ENCODE measurements at regions not wholly inside any gene's neighbourhood (a gene's known extent, or its start where the extent isn't known, plus 50 kb on each side); places are given as distances from the start of the nearest gene placed in this dataset.

GRCh38 chr7:17021205-17021604 lies 139.4 kb upstream of the AGR3 start (continued):
- TF ChIP-seq, protein P1, sequence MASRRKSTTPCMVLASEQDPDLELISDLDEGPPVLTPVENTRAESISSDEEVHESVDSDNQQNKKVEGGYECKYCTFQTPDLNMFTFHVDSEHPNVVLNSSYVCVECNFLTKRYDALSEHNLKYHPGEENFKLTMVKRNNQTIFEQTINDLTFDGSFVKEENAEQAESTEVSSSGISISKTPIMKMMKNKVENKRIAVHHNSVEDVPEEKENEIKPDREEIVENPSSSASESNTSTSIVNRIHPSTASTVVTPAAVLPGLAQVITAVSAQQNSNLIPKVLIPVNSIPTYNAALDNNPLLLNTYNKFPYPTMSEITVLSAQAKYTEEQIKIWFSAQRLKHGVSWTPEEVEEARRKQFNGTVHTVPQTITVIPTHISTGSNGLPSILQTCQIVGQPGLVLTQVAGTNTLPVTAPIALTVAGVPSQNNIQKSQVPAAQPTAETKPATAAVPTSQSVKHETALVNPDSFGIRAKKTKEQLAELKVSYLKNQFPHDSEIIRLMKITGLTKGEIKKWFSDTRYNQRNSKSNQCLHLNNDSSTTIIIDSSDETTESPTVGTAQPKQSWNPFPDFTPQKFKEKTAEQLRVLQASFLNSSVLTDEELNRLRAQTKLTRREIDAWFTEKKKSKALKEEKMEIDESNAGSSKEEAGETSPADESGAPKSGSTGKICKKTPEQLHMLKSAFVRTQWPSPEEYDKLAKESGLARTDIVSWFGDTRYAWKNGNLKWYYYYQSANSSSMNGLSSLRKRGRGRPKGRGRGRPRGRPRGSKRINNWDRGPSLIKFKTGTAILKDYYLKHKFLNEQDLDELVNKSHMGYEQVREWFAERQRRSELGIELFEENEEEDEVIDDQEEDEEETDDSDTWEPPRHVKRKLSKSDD (CRISPR knock-in tag; IDR thresholded peaks at IDR 0.05; ENCODE audit: low read depth), result 0 out of 2 replicates have a peak, but pooled peaks have one; percentile 47
- TF ChIP-seq YEATS4 (CRISPR knock-in tag; IDR thresholded peaks at IDR 0.05; ENCODE audit: borderline replicate concordance), result peak; percentile 40; the same call in 1 of the 2 replicates
- TF ChIP-seq, protein P2, sequence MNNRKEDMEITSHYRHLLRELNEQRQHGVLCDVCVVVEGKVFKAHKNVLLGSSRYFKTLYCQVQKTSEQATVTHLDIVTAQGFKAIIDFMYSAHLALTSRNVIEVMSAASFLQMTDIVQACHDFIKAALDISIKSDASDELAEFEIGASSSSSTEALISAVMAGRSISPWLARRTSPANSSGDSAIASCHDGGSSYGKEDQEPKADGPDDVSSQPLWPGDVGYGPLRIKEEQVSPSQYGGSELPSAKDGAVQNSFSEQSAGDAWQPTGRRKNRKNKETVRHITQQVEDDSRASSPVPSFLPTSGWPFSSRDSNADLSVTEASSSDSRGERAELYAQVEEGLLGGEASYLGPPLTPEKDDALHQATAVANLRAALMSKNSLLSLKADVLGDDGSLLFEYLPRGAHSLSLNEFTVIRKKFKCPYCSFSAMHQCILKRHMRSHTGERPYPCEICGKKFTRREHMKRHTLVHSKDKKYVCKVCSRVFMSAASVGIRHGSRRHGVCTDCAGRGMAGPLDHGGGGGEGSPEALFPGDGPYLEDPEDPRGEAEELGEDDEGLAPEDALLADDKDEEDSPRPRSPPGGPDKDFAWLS (CRISPR knock-in tag; IDR thresholded peaks at IDR 0.05; ENCODE audit: borderline replicate concordance), result no peak
- peak; percentile 58; the same call in 1 of the 2 replicates for TF ChIP-seq KAT8 (CRISPR knock-in tag; IDR thresholded peaks at IDR 0.05)
- TF ChIP-seq TBL1XR1 (IDR thresholded peaks at IDR 0.05; ENCODE audit: borderline replicate concordance, low read length, partially characterized antibody), result peak; percentile 91
- TF ChIP-seq ZNF296 (CRISPR knock-in tag; conservative IDR thresholded peaks at IDR 0.05), result no peak
- no peak for TF ChIP-seq NFATC3 (CRISPR knock-in tag; IDR thresholded peaks at IDR 0.05)
- TF ChIP-seq ZBED4 (CRISPR knock-in tag; IDR thresholded peaks at IDR 0.05; ENCODE audit: borderline replicate concordance), result 0 out of 2 replicates have a peak, but pooled peaks have one; percentile 50
- TF ChIP-seq ZNF274 (CRISPR knock-in tag; IDR thresholded peaks at IDR 0.05), result no peak
- TF ChIP-seq, protein P3, sequence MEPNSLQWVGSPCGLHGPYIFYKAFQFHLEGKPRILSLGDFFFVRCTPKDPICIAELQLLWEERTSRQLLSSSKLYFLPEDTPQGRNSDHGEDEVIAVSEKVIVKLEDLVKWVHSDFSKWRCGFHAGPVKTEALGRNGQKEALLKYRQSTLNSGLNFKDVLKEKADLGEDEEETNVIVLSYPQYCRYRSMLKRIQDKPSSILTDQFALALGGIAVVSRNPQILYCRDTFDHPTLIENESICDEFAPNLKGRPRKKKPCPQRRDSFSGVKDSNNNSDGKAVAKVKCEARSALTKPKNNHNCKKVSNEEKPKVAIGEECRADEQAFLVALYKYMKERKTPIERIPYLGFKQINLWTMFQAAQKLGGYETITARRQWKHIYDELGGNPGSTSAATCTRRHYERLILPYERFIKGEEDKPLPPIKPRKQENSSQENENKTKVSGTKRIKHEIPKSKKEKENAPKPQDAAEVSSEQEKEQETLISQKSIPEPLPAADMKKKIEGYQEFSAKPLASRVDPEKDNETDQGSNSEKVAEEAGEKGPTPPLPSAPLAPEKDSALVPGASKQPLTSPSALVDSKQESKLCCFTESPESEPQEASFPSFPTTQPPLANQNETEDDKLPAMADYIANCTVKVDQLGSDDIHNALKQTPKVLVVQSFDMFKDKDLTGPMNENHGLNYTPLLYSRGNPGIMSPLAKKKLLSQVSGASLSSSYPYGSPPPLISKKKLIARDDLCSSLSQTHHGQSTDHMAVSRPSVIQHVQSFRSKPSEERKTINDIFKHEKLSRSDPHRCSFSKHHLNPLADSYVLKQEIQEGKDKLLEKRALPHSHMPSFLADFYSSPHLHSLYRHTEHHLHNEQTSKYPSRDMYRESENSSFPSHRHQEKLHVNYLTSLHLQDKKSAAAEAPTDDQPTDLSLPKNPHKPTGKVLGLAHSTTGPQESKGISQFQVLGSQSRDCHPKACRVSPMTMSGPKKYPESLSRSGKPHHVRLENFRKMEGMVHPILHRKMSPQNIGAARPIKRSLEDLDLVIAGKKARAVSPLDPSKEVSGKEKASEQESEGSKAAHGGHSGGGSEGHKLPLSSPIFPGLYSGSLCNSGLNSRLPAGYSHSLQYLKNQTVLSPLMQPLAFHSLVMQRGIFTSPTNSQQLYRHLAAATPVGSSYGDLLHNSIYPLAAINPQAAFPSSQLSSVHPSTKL (CRISPR knock-in tag; IDR thresholded peaks at IDR 0.05), result peak; percentile 99
- no peak for TF ChIP-seq DZIP1 (CRISPR knock-in tag; IDR thresholded peaks at IDR 0.05)
- peak; percentile 96 for TF ChIP-seq NFKBIZ (CRISPR knock-in tag; IDR thresholded peaks at IDR 0.05)
- TF ChIP-seq FOXA3 (CRISPR knock-in tag; IDR thresholded peaks at IDR 0.05), result peak; percentile 93
- TF ChIP-seq ZNF619 (CRISPR knock-in tag; IDR thresholded peaks at IDR 0.05), result no peak
- TF ChIP-seq SATB2 (CRISPR knock-in tag; IDR thresholded peaks at IDR 0.05), result no peak

Measured in HepG2 (cell line).